ENCODE measurements at regions not wholly inside any gene's neighbourhood (a gene's known extent, or its start where the extent isn't known, plus 50 kb on each side); places are given as distances from the start of the nearest gene placed in this dataset.

- no peak overlapping the region for H3K18ac ChIP-seq (ENCODE audit: extremely low read depth, low read length)
- no peaks in the 10 kb centered on the region for H3K27me3 ChIP-seq (replicated peaks in 1 of 4; ENCODE audit: control insufficient read depth in 3 of 4, extremely low read depth in 1 of 4, insufficient read depth in 3 of 4, low read length in 3 of 4)
- H4K91ac ChIP-seq (replicated peaks; ENCODE audit: insufficient read length, low read length): no peak overlapping the region
- ChIA-PET CTCF (ENCODE audit: partially characterized antibody) (no interaction called here), POLR2A (ENCODE audit: partially characterized antibody) (no interaction called here)
- no peaks in the 10 kb centered on the region for H3K4me1 ChIP-seq (replicated peaks in 1 of 4; ENCODE audit: control insufficient read depth in 3 of 4, insufficient read depth in 4 of 4, low read length in 3 of 4)
- TF ChIP-seq TCF12 (IDR thresholded peaks at IDR 0.05; ENCODE audit: low read depth, low read length): no peak
- H3K4ac ChIP-seq (replicated peaks; ENCODE audit: insufficient read length, low read depth, low read length): no peak overlapping the region
- no peaks in the 10 kb centered on the region for H3K79me1 ChIP-seq (ENCODE audit: low read depth, low read length)
- H4K20me1 ChIP-seq (replicated peaks in 1 of 2; ENCODE audit: control insufficient read depth in 1 of 2, insufficient read depth in 2 of 2, low read length in 2 of 2): no peaks in the 10 kb centered on the region
- no peak overlapping the region for H2BK15ac ChIP-seq (ENCODE audit: low read length)
- H4K8ac ChIP-seq (ENCODE audit: extremely low read depth, insufficient read depth, low read length): no peak overlapping the region
- no peak overlapping the region for H3K56ac ChIP-seq (replicated peaks; ENCODE audit: insufficient read length, low read depth, low read length)
- H2BK12ac ChIP-seq (ENCODE audit: low read depth, low read length): no peak overlapping the region
- H2AK5ac ChIP-seq (ENCODE audit: low read depth, low read length): no peak overlapping the region
- H3K9ac ChIP-seq (replicated peaks in 1 of 4; ENCODE audit: extremely low read depth in 1 of 4, low read depth in 3 of 4, low read length in 3 of 4): no peak overlapping the region
- H3K27ac ChIP-seq (ENCODE audit: low read depth, low read length): no peak overlapping the region
- no peak overlapping the region for H3K4me2 ChIP-seq (ENCODE audit: insufficient read depth in 1 of 2, low read depth in 2 of 2, low read length in 2 of 2)
- H3K4me3 ChIP-seq (ENCODE audit: extremely low read depth in 1 of 4, insufficient read depth in 2 of 4, low read depth in 3 of 4, low read length in 4 of 4): no peak overlapping the region
- no peaks in the 10 kb centered on the region for H3K9me3 ChIP-seq (ENCODE audit: insufficient read depth in 2 of 2, low read depth in 1 of 2, low read length in 1 of 2)
- no peak overlapping the region for H3K14ac ChIP-seq (ENCODE audit: insufficient read length)
- H3K79me2 ChIP-seq (ENCODE audit: control insufficient read depth in 1 of 2, insufficient read depth in 2 of 2, low read length in 2 of 2): no peaks in the 10 kb centered on the region
- no peak overlapping the region for H4K5ac ChIP-seq (ENCODE audit: insufficient read length, low read depth, low read length)
- no peak overlapping the region for H2AFZ ChIP-seq (ENCODE audit: low read length)
- no peaks in the 10 kb centered on the region for H3K23me2 ChIP-seq (ENCODE audit: low read depth, low read length)
- no peak overlapping the region for H2BK5ac ChIP-seq (ENCODE audit: low read depth, low read length)
- no peak for DNase-seq (ENCODE audit: low read depth in 1 of 2, low spot score in 2 of 2)
- no peak overlapping the region for H2BK20ac ChIP-seq (ENCODE audit: low read length)
- H3K23ac ChIP-seq (ENCODE audit: insufficient read length): no peak overlapping the region
- H2BK120ac ChIP-seq (replicated peaks; ENCODE audit: low read depth, low read length): no peak overlapping the region
- H3K36me3 ChIP-seq (ENCODE audit: control insufficient read depth in 2 of 4, insufficient read depth in 4 of 4, low read length in 3 of 4): no peaks in the 10 kb centered on the region; a peak in 2 of 8 replicates
- FAIRE-seq: no peak
These were observed 441.6 kb downstream of the HACE1 start for GRCh38 chr6:104418125-104418524.

All from H1 (cell line).